GM12878 (cell line): ENCODE measurements at regions not wholly inside any gene's neighbourhood (a gene's known extent, or its start where the extent isn't known, plus 50 kb on each side); places are given as distances from the start of the nearest gene placed in this dataset.

Experiments
- ATAC-seq: fragments of 200-7000 bp; cut with Tn5 transposase; 3 replicates; pipeline ENCODE4 v1.9.1; 2020; ENCODE audit warnings: mild to moderate bottlenecking, moderate library complexity
- BruUV-seq: library from RNA; stranded (reverse); fragments of 400-500 nt; replicated peaks from 2 replicates; lab custom pipeline; 2021; lab: Mats Ljungman, UMichigan
- CTCF ChIA-PET: fragments of 300-600 bp; sonication (Branson Sonifier 250); formaldehyde crosslinking; extraction: SDS; loops from one replicate; lab custom pipeline; 2021; ENCODE audit warnings: inconsistent platforms; lab: Yijun Ruan, JAX
- POLR2A ChIA-PET: fragments of 350-600 bp; formaldehyde crosslinking; extraction: SDS; loops from one replicate; lab custom pipeline; 2021; ENCODE audit warnings: inconsistent platforms; lab: Charles Lee
- RAD21 ChIA-PET: fragments of 300-600 bp; sonication (Branson Sonifier 250); formaldehyde crosslinking; loops from one replicate; lab custom pipeline; 2023; ENCODE audit warnings: antibody characterized with exemption; ENCODE audit not compliant: unreplicated experiment; lab: Charles Lee
- SMC1A ChIA-PET: fragments of 300-600 bp; sonication (Branson Sonifier 250); formaldehyde crosslinking; loops from one replicate; lab custom pipeline; 2023; ENCODE audit not compliant: unreplicated experiment, uncharacterized antibody; lab: Charles Lee
- DNase-seq: peaks from one replicate; pipeline ENCODE4 v3.0.0-alpha.2; 2011; ENCODE audit warnings: low read depth, low spot score
- FAIRE-seq: peaks from 3 replicates; lab custom pipeline; 2011; peaks lifted over from hg19 to GRCh38; lab: Jason Lieb, UNC
- H2AFZ ChIP-seq: 2 replicates; pipeline ENCODE4 v1.6.0; 2011; ENCODE audit warnings: low read depth, low read length, control low read depth; ENCODE audit not compliant: control insufficient read depth
- H3K27ac ChIP-seq: 2 replicates; pipeline ENCODE4 v1.5.1; 2011; ENCODE audit warnings: control low read depth; ENCODE audit not compliant: control insufficient read depth, insufficient read depth
- H3K27me3 ChIP-seq, 2 experiments: replicated peaks in 1 of 2; 2 replicates each; pipeline versions ENCODE4 v1.6.0 to v1.6.1; 2011; ENCODE audit warnings: low read length in 1 of 2; ENCODE audit not compliant: control insufficient read depth in 2 of 2, insufficient read depth in 2 of 2
- H3K36me3 ChIP-seq, 2 experiments: 2 replicates each; pipeline ENCODE4 v1.5.1; 2011; ENCODE audit warnings: low read length in 1 of 2; ENCODE audit not compliant: control insufficient read depth in 2 of 2, insufficient read depth in 2 of 2
- H3K4me1 ChIP-seq: 2 replicates; pipeline ENCODE4 v1.6.1; 2011; ENCODE audit warnings: mild to moderate bottlenecking, low read length, moderate library complexity, mixed read lengths; ENCODE audit not compliant: control insufficient read depth, insufficient read depth
- H3K4me2 ChIP-seq: 2 replicates; pipeline ENCODE4 v1.6.0; 2011; ENCODE audit warnings: control low read depth; ENCODE audit not compliant: control insufficient read depth, insufficient read depth
- H3K4me3 ChIP-seq: fragments of 200-600 bp; sonication (generic); 2 replicates; pipeline ENCODE4 v1.5.1; 2016
- H3K79me2 ChIP-seq: 2 replicates; pipeline ENCODE4 v1.6.0; 2011; ENCODE audit warnings: low read length; ENCODE audit not compliant: control insufficient read depth, insufficient read depth
- H3K9ac ChIP-seq: 2 replicates; pipeline ENCODE4 v1.8.0; 2011; ENCODE audit warnings: low read length, control low read depth, mixed read lengths; ENCODE audit not compliant: control insufficient read depth, insufficient read depth
- H3K9me3 ChIP-seq: replicated peaks from 3 replicates; pipeline ENCODE4 v1.5.1; 2011; ENCODE audit warnings: mild to moderate bottlenecking, low read length; ENCODE audit not compliant: control insufficient read depth, insufficient read depth
- H4K20me1 ChIP-seq: 2 replicates; pipeline ENCODE4 v1.6.0; 2011; ENCODE audit not compliant: control insufficient read depth, insufficient read depth
- ASH2L ChIP-seq: fragments of 300-600, 200-600 bp; sonication (generic); IDR thresholded peaks from 2 replicates; pipeline ENCODE4 v1.6.1; 2017; ENCODE audit warnings: low read depth, mild to moderate bottlenecking, borderline replicate concordance
- ATF2 ChIP-seq: IDR thresholded peaks from 2 replicates; pipeline ENCODE4 v1.6.1; 2012; ENCODE audit warnings: low read length, inconsistent platforms
- CUX1 ChIP-seq: IDR thresholded peaks from 2 replicates; pipeline ENCODE4 v1.6.1; 2012; ENCODE audit warnings: improper control_type of control experiment, low read depth, low read length; ENCODE audit not compliant: insufficient replicate concordance
- E2F8 ChIP-seq: fragments of 450-650 bp; IDR thresholded peaks from 2 replicates; pipeline ENCODE4 v1.6.1; 2018; ENCODE audit warnings: mild to moderate bottlenecking, low read depth, moderate library complexity; ENCODE audit not compliant: partially characterized antibody
- FOXM1 ChIP-seq: IDR thresholded peaks from 2 replicates; pipeline ENCODE4 v1.6.1; 2012; ENCODE audit warnings: low read depth, mild to moderate bottlenecking, inconsistent platforms, low read length, moderate library complexity
- JUND ChIP-seq: IDR thresholded peaks from 2 replicates; pipeline ENCODE4 v1.6.1; 2012; ENCODE audit warnings: low read depth, mild to moderate bottlenecking, low read length, improper control_type of control experiment, moderate library complexity
- RB1 ChIP-seq: fragments of 450-650 bp; formaldehyde crosslinking; IDR thresholded peaks from 2 replicates; pipeline ENCODE4 v1.6.1; 2017; ENCODE audit warnings: mild to moderate bottlenecking, borderline replicate concordance
- RELA ChIP-seq: fragments of 450-650 bp; IDR thresholded peaks from 2 replicates; pipeline ENCODE4 v1.8.0; 2014; ENCODE audit warnings: borderline replicate concordance; ENCODE audit not compliant: partially characterized antibody
- TARDBP ChIP-seq: IDR thresholded peaks from 2 replicates; pipeline ENCODE4 v1.6.1; 2016; ENCODE audit warnings: borderline replicate concordance
- ZNF274 ChIP-seq: IDR thresholded peaks from one replicate; pipeline ENCODE4 v1.8.0; 2011; ENCODE audit not compliant: insufficient read length, insufficient read depth
- ZNF384 ChIP-seq: IDR thresholded peaks from 2 replicates; pipeline ENCODE4 v1.6.1; 2012; ENCODE audit warnings: low read depth, mild to moderate bottlenecking, low read length, improper control_type of control experiment, borderline replicate concordance
- WGBS: methylation state at CpG from one replicate; pipeline ENCODE4 v1.1.6; 2016; ENCODE audit warnings: low lambda C conversion rate; ENCODE audit not compliant: insufficient replicate concordance, insufficient coverage; ENCODE audit errors: missing lambda C conversion rate; 5-methylcytosine and 5-hydroxymethylcytosine counted together
- in situ Hi-C: fragments of 300-500 bp; cut with MboI; formaldehyde crosslinking; loops from 9 replicates; pipeline ENCODE4 v1.14.3; 2018; ENCODE audit warnings: mixed read lengths
- intact Hi-C: fragments of 100-400 bp; cut with micrococcal nuclease; formaldehyde crosslinking; loops from one replicate; pipeline ENCODE4 v1.14.2; 2022; ENCODE audit not compliant: unreplicated experiment

- H3K27me3 ChIP-seq, result no peaks in the 10 kb centered on the region
- POLR2A ChIA-PET, result no interaction called here
- RAD21 ChIA-PET, result no interaction called here
- H3K4me2 ChIP-seq, result no peak overlapping the region
- no peaks in the 10 kb centered on the region for H3K36me3 ChIP-seq
- TF ChIP-seq CUX1 (no peak), ASH2L (no peak), TARDBP (no peak), JUND (no peak), E2F8 (no peak), RB1 (no peak), ATF2 (no peak), ZNF384 (no peak), RELA (no peak), ZNF274 (no peak), FOXM1 (no peak)
- TF ChIP-seq, all 136 proteins: peak for 0
- WGBS, result 35% methylated on average over 25 of the region's 25 CpGs
- H3K79me2 ChIP-seq, result no peaks in the 10 kb centered on the region
- no peak overlapping the region for H3K9ac ChIP-seq
- H3K9me3 ChIP-seq, result no peaks in the 10 kb centered on the region
- H3K27ac ChIP-seq, result no peak overlapping the region
- in situ Hi-C loops, result no loop called here
- intact Hi-C loops, result no loop called here
- no peaks in the 10 kb centered on the region for H4K20me1 ChIP-seq
- ATAC-seq, result no peak
- CTCF ChIA-PET, result no interaction called here
- SMC1A ChIA-PET, result no interaction called here
- no peak for FAIRE-seq
- no peak overlapping the region for H3K4me3 ChIP-seq
- H3K4me1 ChIP-seq, result no peaks in the 10 kb centered on the region
- no peak overlapping the region for H2AFZ ChIP-seq
- no TSS peak for BruUV-seq
- no peak for DNase-seq
Measured at GRCh38 chr9:135186248-135187164, 99.0 kb downstream of the OLFM1 start.
